GM19463 (cell line): ENCODE measurements at regions not wholly inside any gene's neighbourhood (a gene's known extent, or its start where the extent isn't known, plus 50 kb on each side); places are given as distances from the start of the nearest gene placed in this dataset.
"Not testable (repeated sequence)": the region's sequence is repeated elsewhere in the genome, so short reads cannot be mapped to it uniquely, and the experiment has no call there.

Experiments
- ATAC-seq: cut with Tn5 transposase; IDR thresholded peaks from one replicate; pipeline ENCODE4 v1.9.1; 2021; ENCODE audit warnings: mild to moderate bottlenecking, moderate library complexity; ENCODE audit not compliant: unreplicated experiment

- ATAC-seq = no peak
These were observed 125.1 kb upstream of the STARD13 start for GRCh38 chr13:33410619-33411018.

GRCh38 chr13:33411312-33411711, 125.8 kb upstream of the STARD13 start:
- no peak for ATAC-seq

GRCh38 chr13:33415822-33416221, 130.3 kb upstream of the STARD13 start:
- no peak for ATAC-seq

GRCh38 chr13:33418224-33418953, 132.8 kb upstream of the STARD13 start:
- not testable (repeated sequence) for ATAC-seq

- not testable (repeated sequence) for ATAC-seq
These were observed 134.6 kb upstream of the STARD13 start for GRCh38 chr13:33420117-33420516.

GRCh38 chr13:33426131-33426530, 140.6 kb upstream of the STARD13 start:
- ATAC-seq = no peak

GRCh38 chr13:33433316-33433715, 147.8 kb upstream of the STARD13 start:
- no peak for ATAC-seq

GRCh38 chr13:33434676-33435075, 149.1 kb upstream of the STARD13 start:
- no peak for ATAC-seq

- no peak for ATAC-seq
These were observed 149.7 kb upstream of the STARD13 start for GRCh38 chr13:33435207-33435606.

- ATAC-seq = no peak
These were observed 153.4 kb upstream of the STARD13 start for GRCh38 chr13:33438918-33439317.

GRCh38 chr13:33441015-33441414, 155.5 kb upstream of the STARD13 start:
- no peak for ATAC-seq

- no peak for ATAC-seq
These were observed 159.5 kb upstream of the STARD13 start for GRCh38 chr13:33445024-33445423.

- ATAC-seq = no peak
These were observed 159.9 kb upstream of the STARD13 start for GRCh38 chr13:33445476-33445875.

GRCh38 chr13:33446821-33447725, 161.5 kb upstream of the STARD13 start:
- ATAC-seq = no peak

GRCh38 chr13:33448889-33449288, 163.3 kb upstream of the STARD13 start:
- no peak for ATAC-seq

GRCh38 chr13:33450956-33451709, 165.6 kb upstream of the STARD13 start:
- ATAC-seq = no peak

GRCh38 chr13:33452873-33453517, 167.4 kb upstream of the STARD13 start:
- ATAC-seq = no peak

GRCh38 chr13:33453936-33454335, 168.4 kb upstream of the STARD13 start:
- ATAC-seq = no peak

GRCh38 chr13:33454844-33455705, 169.5 kb upstream of the STARD13 start:
- no peak for ATAC-seq

GRCh38 chr13:33459702-33460101, 174.1 kb upstream of the STARD13 start:
- no peak for ATAC-seq
